HG03039 (cell line): ENCODE measurements at regions not wholly inside any gene's neighbourhood (a gene's known extent, or its start where the extent isn't known, plus 50 kb on each side); places are given as distances from the start of the nearest gene placed in this dataset.
"Not testable (repeated sequence)": the region's sequence is repeated elsewhere in the genome, so short reads cannot be mapped to it uniquely, and the experiment has no call there.

ENCODE experiments used
- ATAC-seq: cut with Tn5 transposase; IDR thresholded peaks from one replicate; pipeline ENCODE4 v1.9.1; 2021; ENCODE audit warnings: mild to moderate bottlenecking, moderate library complexity; ENCODE audit not compliant: unreplicated experiment

- no peak for ATAC-seq
Measured at GRCh38 chr3:145448436-145448835, 712.5 kb downstream of the PLOD2 start.

- ATAC-seq: no peak
Measured at GRCh38 chr3:145450018-145450682, 710.8 kb downstream of the PLOD2 start.

GRCh38 chr3:145457825-145458552 lies 703.0 kb downstream of the PLOD2 start:
- ATAC-seq: no peak

- not testable (repeated sequence) for ATAC-seq
Measured at GRCh38 chr3:145459681-145460080, 701.3 kb downstream of the PLOD2 start.

- no peak for ATAC-seq
Measured at GRCh38 chr3:145471976-145472375, 689.0 kb downstream of the PLOD2 start.

GRCh38 chr3:145482735-145483134 lies 678.2 kb downstream of the PLOD2 start:
- ATAC-seq: not testable (repeated sequence)

- no peak for ATAC-seq
Measured at GRCh38 chr3:145483992-145484391, 677.0 kb downstream of the PLOD2 start.

GRCh38 chr3:145489011-145489410 lies 672.0 kb downstream of the PLOD2 start:
- no peak for ATAC-seq

- ATAC-seq: no peak
Measured at GRCh38 chr3:145490088-145491048, 670.6 kb downstream of the PLOD2 start.

- ATAC-seq: no peak
Measured at GRCh38 chr3:145492456-145492855, 668.5 kb downstream of the PLOD2 start.

GRCh38 chr3:145517416-145517815 lies 643.6 kb downstream of the PLOD2 start:
- ATAC-seq: not testable (repeated sequence)

GRCh38 chr3:145518639-145519038 lies 642.3 kb downstream of the PLOD2 start:
- no peak for ATAC-seq

GRCh38 chr3:145519398-145520047 lies 641.5 kb downstream of the PLOD2 start:
- ATAC-seq: no peak

- no peak for ATAC-seq
Measured at GRCh38 chr3:145522179-145522578, 638.8 kb downstream of the PLOD2 start.

- ATAC-seq: no peak
Measured at GRCh38 chr3:145522893-145523651, 637.9 kb downstream of the PLOD2 start.

GRCh38 chr3:145531548-145531947 lies 629.4 kb downstream of the PLOD2 start:
- ATAC-seq: no peak

GRCh38 chr3:145533696-145534095 lies 627.3 kb downstream of the PLOD2 start:
- no peak for ATAC-seq

GRCh38 chr3:145536461-145536860 lies 624.5 kb downstream of the PLOD2 start:
- no peak for ATAC-seq

- ATAC-seq: no peak
Measured at GRCh38 chr3:145550522-145550921, 610.5 kb downstream of the PLOD2 start.

- ATAC-seq: no peak
Measured at GRCh38 chr3:145557405-145557804, 603.6 kb downstream of the PLOD2 start.
